VCaP (cell line): ENCODE measurements at regions not wholly inside any gene's neighbourhood (a gene's known extent, or its start where the extent isn't known, plus 50 kb on each side); places are given as distances from the start of the nearest gene placed in this dataset.

Experiments used
- H3K27ac ChIP-seq: fragments of 450-650 bp; 2 replicates; pipeline ENCODE4 v1.5.1; 2017
- CTCF ChIP-seq: fragments of 450-650 bp; conservative IDR thresholded peaks from 2 replicates; pipeline ENCODE4 v1.5.1; 2017; ENCODE audit warnings: mild to moderate bottlenecking, moderate library complexity

- TF ChIP-seq CTCF, result no peak
- H3K27ac ChIP-seq, result no peak overlapping the region
Observed at GRCh38 chr2:235162082-235162836, 210.4 kb downstream of the SH3BP4 start.

GRCh38 chr2:235162837-235163197 is 211.0 kb downstream of the SH3BP4 start:
- TF ChIP-seq CTCF, result no peak
- no peak overlapping the region for H3K27ac ChIP-seq

- no peak overlapping the region for H3K27ac ChIP-seq
Observed at GRCh38 chr2:235165136-235165535, 213.3 kb downstream of the SH3BP4 start.

GRCh38 chr2:235165631-235166030 is 213.8 kb downstream of the SH3BP4 start:
- no peak for TF ChIP-seq CTCF
- H3K27ac ChIP-seq, result no peak overlapping the region

More at GRCh38 chr2:235165136-235165535, 213.3 kb downstream of the SH3BP4 start:
- no peak for TF ChIP-seq CTCF

- no peak overlapping the region for H3K27ac ChIP-seq
- TF ChIP-seq CTCF, result no peak
Observed at GRCh38 chr2:235168174-235168979, 216.6 kb downstream of the SH3BP4 start.

- TF ChIP-seq CTCF, result no peak
- H3K27ac ChIP-seq, result no peak overlapping the region
Observed at GRCh38 chr2:235170016-235170415, 218.2 kb downstream of the SH3BP4 start.
